Progenitor cell of endocrine pancreas (in vitro differentiated cells): ENCODE measurements at regions not wholly inside any gene's neighbourhood (a gene's known extent, or its start where the extent isn't known, plus 50 kb on each side); places are given as distances from the start of the nearest gene placed in this dataset.
A peak's percentile ranks its signal among the peaks of the same experiment; 100 is the strongest.

Experiments used
- DNase-seq: peaks from one replicate; pipeline ENCODE4 v3.0.0; 2021; ENCODE audit warnings: low spot score; ENCODE audit not compliant: unreplicated experiment
- H3K27ac Mint-ChIP-seq: 2 replicates; pipeline ENCODE4 v1.8.0; 2021; ENCODE audit warnings: mild to moderate bottlenecking, moderate library complexity, mixed read lengths
- H3K27me3 Mint-ChIP-seq: 2 replicates; pipeline ENCODE4 v1.8.0; 2021; ENCODE audit warnings: mixed read lengths
- H3K36me3 Mint-ChIP-seq: 2 replicates; pipeline ENCODE4 v1.8.0; 2022; ENCODE audit warnings: mixed read lengths; ENCODE audit not compliant: insufficient read depth
- H3K4me1 Mint-ChIP-seq: 2 replicates; pipeline ENCODE4 v1.8.0; 2021; ENCODE audit warnings: low read depth, mixed read lengths
- H3K4me3 Mint-ChIP-seq: 2 replicates; pipeline ENCODE4 v1.8.0; 2021; ENCODE audit warnings: low read depth, mild to moderate bottlenecking, moderate library complexity, mixed read lengths
- H3K9me3 Mint-ChIP-seq: 2 replicates; pipeline ENCODE4 v1.8.0; 2021; ENCODE audit warnings: low read depth, mixed read lengths
- TF ChIP-seq, protein P1 (sequence below): fragments of 200-600 bp; sonication (generic); IDR thresholded peaks from one replicate; pipeline ENCODE4 v1.5.0; 2021; ENCODE audit warnings: antibody characterized with exemption, mild to moderate bottlenecking; ENCODE audit not compliant: unreplicated experiment

- no peaks in the 10 kb centered on the region for H3K36me3 Mint-ChIP-seq
- H3K27ac Mint-ChIP-seq, result no peak overlapping the region
- DNase-seq, result no peak
- H3K9me3 Mint-ChIP-seq, result peaks cover 8% of the 10 kb centered on the region
- TF ChIP-seq, protein P1, sequence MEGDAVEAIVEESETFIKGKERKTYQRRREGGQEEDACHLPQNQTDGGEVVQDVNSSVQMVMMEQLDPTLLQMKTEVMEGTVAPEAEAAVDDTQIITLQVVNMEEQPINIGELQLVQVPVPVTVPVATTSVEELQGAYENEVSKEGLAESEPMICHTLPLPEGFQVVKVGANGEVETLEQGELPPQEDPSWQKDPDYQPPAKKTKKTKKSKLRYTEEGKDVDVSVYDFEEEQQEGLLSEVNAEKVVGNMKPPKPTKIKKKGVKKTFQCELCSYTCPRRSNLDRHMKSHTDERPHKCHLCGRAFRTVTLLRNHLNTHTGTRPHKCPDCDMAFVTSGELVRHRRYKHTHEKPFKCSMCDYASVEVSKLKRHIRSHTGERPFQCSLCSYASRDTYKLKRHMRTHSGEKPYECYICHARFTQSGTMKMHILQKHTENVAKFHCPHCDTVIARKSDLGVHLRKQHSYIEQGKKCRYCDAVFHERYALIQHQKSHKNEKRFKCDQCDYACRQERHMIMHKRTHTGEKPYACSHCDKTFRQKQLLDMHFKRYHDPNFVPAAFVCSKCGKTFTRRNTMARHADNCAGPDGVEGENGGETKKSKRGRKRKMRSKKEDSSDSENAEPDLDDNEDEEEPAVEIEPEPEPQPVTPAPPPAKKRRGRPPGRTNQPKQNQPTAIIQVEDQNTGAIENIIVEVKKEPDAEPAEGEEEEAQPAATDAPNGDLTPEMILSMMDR, result no peak
- H3K4me3 Mint-ChIP-seq, result no peak overlapping the region
- H3K4me1 Mint-ChIP-seq, result peaks cover 13% of the 10 kb centered on the region
- no peaks in the 10 kb centered on the region for H3K27me3 Mint-ChIP-seq
These were observed 462.5 kb upstream of the KLF12 start for GRCh38 chr13:74596691-74597090.

DNA sequence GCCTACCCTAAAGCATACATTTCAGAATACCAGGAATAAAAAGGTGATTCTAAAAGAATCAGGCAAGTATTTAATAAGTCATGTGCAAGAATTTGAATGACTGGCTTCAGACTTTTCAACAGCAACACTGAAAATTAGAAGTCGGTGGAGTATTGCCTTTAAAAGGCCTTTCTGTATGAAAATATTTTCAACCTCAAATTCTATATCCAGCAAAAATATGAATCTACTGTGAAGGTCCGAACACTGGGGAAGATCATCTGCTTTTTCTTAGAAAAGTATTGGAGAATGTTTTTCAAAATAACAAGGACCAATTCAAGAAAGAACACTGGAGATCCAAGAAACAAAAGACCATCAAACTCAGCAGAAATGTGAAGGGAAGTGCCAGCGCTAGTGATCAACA is 459.5 kb upstream of the KLF12 start:
- H3K9me3 Mint-ChIP-seq, result peaks cover 5% of the 10 kb centered on the region
- no peaks in the 10 kb centered on the region for H3K36me3 Mint-ChIP-seq
- TF ChIP-seq, protein P1, result no peak
- peaks cover 13% of the 10 kb centered on the region for H3K4me1 Mint-ChIP-seq
- no peak overlapping the region for H3K4me3 Mint-ChIP-seq
- no peak for DNase-seq
- no peak overlapping the region for H3K27ac Mint-ChIP-seq
- H3K27me3 Mint-ChIP-seq, result no peaks in the 10 kb centered on the region

DNA sequence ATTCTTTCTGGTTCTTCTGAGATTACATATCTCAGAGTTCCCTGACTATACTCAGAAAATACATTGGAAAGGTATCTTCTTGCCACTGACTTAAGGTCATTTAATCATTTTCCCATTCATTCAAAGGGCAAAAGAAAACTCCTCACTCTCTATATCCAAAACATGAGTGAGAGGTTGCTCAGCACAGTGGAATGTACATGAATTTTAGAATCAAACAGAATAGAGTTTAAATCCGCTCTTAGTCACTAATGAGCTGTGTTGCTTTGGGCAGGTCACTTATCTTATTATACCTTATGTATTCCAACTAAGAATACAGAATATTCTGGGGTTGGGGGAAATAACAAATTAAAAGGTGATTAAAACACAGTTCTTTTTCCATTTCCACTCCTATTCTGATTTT is 452.6 kb upstream of the KLF12 start:
- no peaks in the 10 kb centered on the region for H3K27me3 Mint-ChIP-seq
- DNase-seq, result no peak
- TF ChIP-seq, protein P1, result no peak
- no peaks in the 10 kb centered on the region for H3K9me3 Mint-ChIP-seq
- H3K4me1 Mint-ChIP-seq, result peaks cover 1% of the 10 kb centered on the region
- no peak overlapping the region for H3K27ac Mint-ChIP-seq
- H3K36me3 Mint-ChIP-seq, result no peaks in the 10 kb centered on the region
- H3K4me3 Mint-ChIP-seq, result no peak overlapping the region

- Mint-ChIP-seq H3K27me3 (peaks cover 30% of the 10 kb centered on the region), H3K36me3 (no peaks in the 10 kb centered on the region), H3K27ac (no peak overlapping the region), H3K9me3 (no peaks in the 10 kb centered on the region), H3K4me1 (peaks cover 14% of the 10 kb centered on the region), H3K4me3 (peak overlapping the region; percentile 69)
- no peak for DNase-seq
- TF ChIP-seq, protein P1, result no peak
These were observed 442.2 kb upstream of the KLF12 start for GRCh38 chr13:74576420-74576819.

DNA sequence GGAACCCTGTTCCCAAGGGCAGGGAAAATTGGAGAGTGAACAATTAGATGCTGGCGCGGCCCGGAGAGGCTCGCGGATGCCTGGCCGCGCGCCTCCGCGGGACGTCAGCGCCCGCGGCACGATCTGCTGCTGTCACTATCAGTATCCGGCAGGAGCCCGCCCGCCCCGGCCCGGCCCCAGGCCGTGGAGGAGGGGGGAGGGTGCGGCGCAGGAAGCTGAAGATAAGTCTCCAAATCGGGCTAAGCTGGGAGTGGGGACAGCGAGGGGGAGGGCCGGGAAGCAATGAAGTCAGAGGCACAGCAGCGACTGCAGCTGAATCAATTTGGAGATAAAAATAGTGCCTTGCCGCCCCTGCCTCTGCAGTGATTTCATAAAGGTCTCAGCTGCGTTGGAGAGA is 441.5 kb upstream of the KLF12 start:
- no peak overlapping the region for H3K27ac Mint-ChIP-seq
- H3K27me3 Mint-ChIP-seq, result peaks cover 31% of the 10 kb centered on the region
- H3K4me3 Mint-ChIP-seq, result peak overlapping the region; percentile 69
- H3K9me3 Mint-ChIP-seq, result no peaks in the 10 kb centered on the region
- no peaks in the 10 kb centered on the region for H3K36me3 Mint-ChIP-seq
- DNase-seq, result peak; percentile 38
- TF ChIP-seq, protein P1, result no peak
- peaks cover 14% of the 10 kb centered on the region for H3K4me1 Mint-ChIP-seq
